ENCODE measurements at regions not wholly inside any gene's neighbourhood (a gene's known extent, or its start where the extent isn't known, plus 50 kb on each side); places are given as distances from the start of the nearest gene placed in this dataset.

DNA sequence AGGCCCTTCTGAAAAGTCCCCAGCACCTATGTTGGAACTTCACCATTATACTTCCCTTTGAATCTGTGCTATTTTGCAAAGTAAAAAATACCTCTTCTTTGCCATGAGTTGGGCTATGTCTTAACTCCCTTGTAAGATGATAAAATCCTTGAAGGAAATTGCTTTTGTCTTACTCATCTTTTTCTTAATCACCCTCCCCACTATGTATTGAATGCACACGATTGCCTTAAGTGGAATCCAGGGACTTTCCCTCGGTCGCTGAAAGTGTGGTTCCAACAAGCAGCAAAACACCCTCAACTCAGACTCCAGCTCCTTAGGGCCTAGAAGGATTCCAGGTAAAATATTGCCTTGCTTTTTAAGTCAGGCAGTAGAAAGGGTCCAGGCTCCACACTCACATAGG lies 173.2 kb upstream of the ARL4C start:
- TF ChIP-seq, protein P1, sequence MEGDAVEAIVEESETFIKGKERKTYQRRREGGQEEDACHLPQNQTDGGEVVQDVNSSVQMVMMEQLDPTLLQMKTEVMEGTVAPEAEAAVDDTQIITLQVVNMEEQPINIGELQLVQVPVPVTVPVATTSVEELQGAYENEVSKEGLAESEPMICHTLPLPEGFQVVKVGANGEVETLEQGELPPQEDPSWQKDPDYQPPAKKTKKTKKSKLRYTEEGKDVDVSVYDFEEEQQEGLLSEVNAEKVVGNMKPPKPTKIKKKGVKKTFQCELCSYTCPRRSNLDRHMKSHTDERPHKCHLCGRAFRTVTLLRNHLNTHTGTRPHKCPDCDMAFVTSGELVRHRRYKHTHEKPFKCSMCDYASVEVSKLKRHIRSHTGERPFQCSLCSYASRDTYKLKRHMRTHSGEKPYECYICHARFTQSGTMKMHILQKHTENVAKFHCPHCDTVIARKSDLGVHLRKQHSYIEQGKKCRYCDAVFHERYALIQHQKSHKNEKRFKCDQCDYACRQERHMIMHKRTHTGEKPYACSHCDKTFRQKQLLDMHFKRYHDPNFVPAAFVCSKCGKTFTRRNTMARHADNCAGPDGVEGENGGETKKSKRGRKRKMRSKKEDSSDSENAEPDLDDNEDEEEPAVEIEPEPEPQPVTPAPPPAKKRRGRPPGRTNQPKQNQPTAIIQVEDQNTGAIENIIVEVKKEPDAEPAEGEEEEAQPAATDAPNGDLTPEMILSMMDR (IDR thresholded peaks at IDR 0.05), result no peak
- TF ChIP-seq EP300 (IDR thresholded peaks at IDR 0.05) (no peak), POLR2AphosphoS5 (IDR thresholded peaks at IDR 0.05) (no peak), POLR2A (IDR thresholded peaks at IDR 0.05) (no peak)

Data from suprapubic skin (tissue), 4 donors.